ENCODE measurements at regions not wholly inside any gene's neighbourhood (a gene's known extent, or its start where the extent isn't known, plus 50 kb on each side); places are given as distances from the start of the nearest gene placed in this dataset.
"Not testable (repeated sequence)": the region's sequence is repeated elsewhere in the genome, so short reads cannot be mapped to it uniquely, and the experiment has no call there.

DNA sequence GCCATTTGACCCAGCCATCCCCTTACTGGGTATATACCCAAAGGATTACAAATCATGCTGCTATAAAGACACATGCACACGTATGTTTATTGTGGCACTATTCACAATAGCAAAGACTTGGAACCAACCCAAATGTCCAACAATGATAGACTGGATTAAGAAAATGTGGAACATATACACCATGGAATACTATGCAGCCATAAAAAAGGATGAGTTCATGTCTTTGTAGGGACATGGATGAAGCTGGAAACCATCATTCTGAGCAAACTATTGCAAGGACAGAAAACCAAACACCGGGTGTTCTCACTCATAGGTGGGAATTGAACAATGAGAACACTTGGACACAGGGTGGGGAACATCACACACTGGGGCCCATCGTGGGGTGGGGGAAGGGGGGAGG, 172.5 kb upstream of the POGK start:
- not testable (repeated sequence) for H2BK5ac ChIP-seq (ENCODE audit: low read depth, low read length, poor library complexity); H2AK5ac ChIP-seq (ENCODE audit: low read length); H3K14ac ChIP-seq (ENCODE audit: low read length); H2BK120ac ChIP-seq (ENCODE audit: insufficient read depth, low read length, poor library complexity); H3K4me3 ChIP-seq (ENCODE audit: low read depth, low read length); H3K9me3 ChIP-seq (ENCODE audit: insufficient read depth, low read depth, low read length); H3K4me2 ChIP-seq (ENCODE audit: low read length); H3K79me2 ChIP-seq (ENCODE audit: control insufficient read depth, insufficient read depth, low read length, poor library complexity); H3K4me1 ChIP-seq (ENCODE audit: control insufficient read depth in 1 of 2, insufficient read depth in 2 of 2, low read length in 2 of 2); H4K91ac ChIP-seq (ENCODE audit: low read depth, low read length); H2BK12ac ChIP-seq (ENCODE audit: low read length); DNase-seq; H3K79me1 ChIP-seq (ENCODE audit: low read length); H2AFZ ChIP-seq (ENCODE audit: insufficient read depth, low read length, poor library complexity); H4K12ac ChIP-seq (ENCODE audit: low read depth, low read length); H3K27ac ChIP-seq (ENCODE audit: low read depth, low read length); H3K27me3 ChIP-seq (ENCODE audit: insufficient read depth, low read length); H3K36me3 ChIP-seq (ENCODE audit: control insufficient read depth in 1 of 2, insufficient read depth in 2 of 2, low read length in 2 of 2); H3K23ac ChIP-seq (ENCODE audit: low read length); H3K4ac ChIP-seq (ENCODE audit: low read depth, low read length); H3K9ac ChIP-seq (ENCODE audit: low read length); H4K8ac ChIP-seq (ENCODE audit: low read depth, low read length); H3K18ac ChIP-seq (ENCODE audit: low read length)
- WGBS (ENCODE audit: extremely low coverage, insufficient coverage, insufficient read length) = no CpG with 5 or more reads among the region's 3 CpGs

DNA sequence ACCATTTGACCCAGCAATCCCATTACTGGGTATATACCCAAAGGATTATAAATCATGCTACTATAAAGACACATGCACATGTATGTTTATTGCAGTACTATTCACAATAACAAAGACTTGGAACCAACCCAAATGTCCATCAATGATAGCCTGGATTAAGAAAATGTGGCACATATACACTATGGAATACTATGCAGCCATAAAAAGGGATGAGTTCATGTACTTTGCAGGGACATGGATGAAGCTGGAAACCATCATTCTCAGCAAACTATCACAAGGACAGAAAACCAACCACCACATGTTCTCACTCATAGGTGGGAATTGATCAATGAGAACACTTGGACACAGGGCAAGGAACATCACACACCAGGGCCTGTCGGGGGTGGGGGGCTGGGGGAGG, 171.7 kb upstream of the POGK start:
- not testable (repeated sequence) for H3K4me1 ChIP-seq (ENCODE audit: control insufficient read depth in 1 of 2, insufficient read depth in 2 of 2, low read length in 2 of 2); H4K12ac ChIP-seq (ENCODE audit: low read depth, low read length); H2BK5ac ChIP-seq (ENCODE audit: low read depth, low read length, poor library complexity); H3K18ac ChIP-seq (ENCODE audit: low read length); H3K14ac ChIP-seq (ENCODE audit: low read length); H3K79me1 ChIP-seq (ENCODE audit: low read length); H4K8ac ChIP-seq (ENCODE audit: low read depth, low read length); H3K79me2 ChIP-seq (ENCODE audit: control insufficient read depth, insufficient read depth, low read length, poor library complexity); H4K91ac ChIP-seq (ENCODE audit: low read depth, low read length); DNase-seq; H3K9ac ChIP-seq (ENCODE audit: low read length); H2BK12ac ChIP-seq (ENCODE audit: low read length); H2AK5ac ChIP-seq (ENCODE audit: low read length); H3K27me3 ChIP-seq (ENCODE audit: insufficient read depth, low read length); H3K27ac ChIP-seq (ENCODE audit: low read depth, low read length); H3K4me3 ChIP-seq (ENCODE audit: low read depth, low read length); H2BK120ac ChIP-seq (ENCODE audit: insufficient read depth, low read length, poor library complexity); H3K4me2 ChIP-seq (ENCODE audit: low read length); H3K23ac ChIP-seq (ENCODE audit: low read length); H3K4ac ChIP-seq (ENCODE audit: low read depth, low read length); H3K9me3 ChIP-seq (ENCODE audit: insufficient read depth, low read depth, low read length); H2AFZ ChIP-seq (ENCODE audit: insufficient read depth, low read length, poor library complexity); H3K36me3 ChIP-seq (ENCODE audit: control insufficient read depth in 1 of 2, insufficient read depth in 2 of 2, low read length in 2 of 2)
- no CpG with 5 or more reads among the region's 1 CpG for WGBS (ENCODE audit: extremely low coverage, insufficient coverage, insufficient read length)

DNA sequence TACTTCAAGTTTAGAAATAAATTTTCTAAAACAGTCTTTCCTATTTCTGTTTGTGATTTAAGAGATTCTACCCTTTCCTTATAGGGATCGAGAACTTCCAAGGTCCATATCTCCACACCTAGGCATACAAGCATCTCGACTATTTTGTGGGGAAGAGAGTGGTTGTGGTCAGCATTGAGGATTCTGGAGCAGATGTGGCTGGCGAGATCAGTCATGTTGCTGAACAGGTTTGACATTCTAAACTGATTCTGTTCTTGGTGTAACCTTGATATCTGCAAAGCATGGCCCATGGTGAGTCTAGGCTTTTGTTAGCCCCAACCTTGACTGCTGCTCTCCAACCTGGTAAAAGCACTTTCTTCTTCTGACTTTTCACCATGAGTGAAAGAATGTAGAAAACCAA, 167.6 kb upstream of the POGK start:
- no peak overlapping the region for H3K18ac ChIP-seq (ENCODE audit: low read length)
- H3K9me3 ChIP-seq (ENCODE audit: insufficient read depth, low read depth, low read length) = no peaks in the 10 kb centered on the region
- no peak overlapping the region for H3K23ac ChIP-seq (ENCODE audit: low read length)
- no peak overlapping the region for H2BK120ac ChIP-seq (ENCODE audit: insufficient read depth, low read length, poor library complexity)
- no peak overlapping the region for H3K14ac ChIP-seq (ENCODE audit: low read length)
- no peak overlapping the region for H2BK12ac ChIP-seq (ENCODE audit: low read length)
- H4K91ac ChIP-seq (ENCODE audit: low read depth, low read length) = no peak overlapping the region
- H4K8ac ChIP-seq (ENCODE audit: low read depth, low read length) = no peak overlapping the region
- no peak overlapping the region for H3K4me3 ChIP-seq (ENCODE audit: low read depth, low read length)
- H3K79me1 ChIP-seq (ENCODE audit: low read length) = no peaks in the 10 kb centered on the region
- H3K79me2 ChIP-seq (ENCODE audit: control insufficient read depth, insufficient read depth, low read length, poor library complexity) = no peaks in the 10 kb centered on the region
- no peak overlapping the region for H3K9ac ChIP-seq (ENCODE audit: low read length)
- no CpG with 5 or more reads among the region's 3 CpGs for whole genome bisulfite sequencing (ENCODE audit: extremely low coverage, insufficient coverage, insufficient read length)
- H2AFZ ChIP-seq (ENCODE audit: insufficient read depth, low read length, poor library complexity) = no peak overlapping the region
- H2AK5ac ChIP-seq (ENCODE audit: low read length) = no peak overlapping the region
- no peak overlapping the region for H2BK5ac ChIP-seq (ENCODE audit: low read depth, low read length, poor library complexity)
- no peak overlapping the region for H3K27ac ChIP-seq (ENCODE audit: low read depth, low read length)
- H3K4ac ChIP-seq (ENCODE audit: low read depth, low read length) = no peak overlapping the region
- H3K27me3 ChIP-seq (ENCODE audit: insufficient read depth, low read length) = no peaks in the 10 kb centered on the region
- H3K4me1 ChIP-seq (ENCODE audit: control insufficient read depth in 1 of 2, insufficient read depth in 2 of 2, low read length in 2 of 2) = no peaks in the 10 kb centered on the region
- no peak overlapping the region for H3K4me2 ChIP-seq (ENCODE audit: low read length)
- no peaks in the 10 kb centered on the region for H3K36me3 ChIP-seq (ENCODE audit: control insufficient read depth in 1 of 2, insufficient read depth in 2 of 2, low read length in 2 of 2)
- H4K12ac ChIP-seq (ENCODE audit: low read depth, low read length) = no peak overlapping the region
- peak; percentile 18 to 56 for DNase-seq

DNA sequence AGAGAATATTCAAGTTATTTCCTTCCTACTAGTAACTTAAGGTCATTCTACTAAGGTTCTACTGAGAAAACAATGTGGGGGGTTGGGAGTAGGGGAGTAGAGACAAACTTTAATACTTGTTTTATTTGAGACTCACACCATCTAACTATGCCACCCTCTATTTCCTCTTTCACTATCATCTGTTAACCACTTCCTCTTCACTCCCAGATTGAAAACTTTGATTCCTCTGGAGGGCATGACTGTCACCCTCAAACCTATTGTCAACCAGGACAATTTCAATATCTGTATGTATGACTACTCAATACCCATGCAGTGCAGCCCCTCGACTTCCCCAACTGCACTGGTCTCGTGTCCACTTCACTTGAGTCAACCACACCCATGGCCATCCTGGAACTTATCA, 165.6 kb upstream of the POGK start:
- no peaks in the 10 kb centered on the region for H3K36me3 ChIP-seq (ENCODE audit: control insufficient read depth in 1 of 2, insufficient read depth in 2 of 2, low read length in 2 of 2)
- no peaks in the 10 kb centered on the region for H3K79me1 ChIP-seq (ENCODE audit: low read length)
- no peak overlapping the region for H2BK5ac ChIP-seq (ENCODE audit: low read depth, low read length, poor library complexity)
- H3K14ac ChIP-seq (ENCODE audit: low read length) = no peak overlapping the region
- H3K27me3 ChIP-seq (ENCODE audit: insufficient read depth, low read length) = no peaks in the 10 kb centered on the region
- no peak overlapping the region for H2BK120ac ChIP-seq (ENCODE audit: insufficient read depth, low read length, poor library complexity)
- H3K4me1 ChIP-seq (ENCODE audit: control insufficient read depth in 1 of 2, insufficient read depth in 2 of 2, low read length in 2 of 2) = no peaks in the 10 kb centered on the region
- DNase-seq = no peak
- H2AK5ac ChIP-seq (ENCODE audit: low read length) = no peak overlapping the region
- no peak overlapping the region for H4K91ac ChIP-seq (ENCODE audit: low read depth, low read length)
- no peak overlapping the region for H3K4ac ChIP-seq (ENCODE audit: low read depth, low read length)
- no peak overlapping the region for H2BK12ac ChIP-seq (ENCODE audit: low read length)
- H3K9me3 ChIP-seq (ENCODE audit: insufficient read depth, low read depth, low read length) = no peaks in the 10 kb centered on the region
- H2AFZ ChIP-seq (ENCODE audit: insufficient read depth, low read length, poor library complexity) = no peak overlapping the region
- no peak overlapping the region for H3K23ac ChIP-seq (ENCODE audit: low read length)
- WGBS (ENCODE audit: extremely low coverage, insufficient coverage, insufficient read length) = no CpG with 5 or more reads among the region's 2 CpGs
- H3K4me3 ChIP-seq (ENCODE audit: low read depth, low read length) = no peak overlapping the region
- no peak overlapping the region for H4K8ac ChIP-seq (ENCODE audit: low read depth, low read length)
- no peak overlapping the region for H3K18ac ChIP-seq (ENCODE audit: low read length)
- no peak overlapping the region for H4K12ac ChIP-seq (ENCODE audit: low read depth, low read length)
- H3K4me2 ChIP-seq (ENCODE audit: low read length) = no peak overlapping the region
- H3K27ac ChIP-seq (ENCODE audit: low read depth, low read length) = no peak overlapping the region
- no peaks in the 10 kb centered on the region for H3K79me2 ChIP-seq (ENCODE audit: control insufficient read depth, insufficient read depth, low read length, poor library complexity)
- no peak overlapping the region for H3K9ac ChIP-seq (ENCODE audit: low read length)

Measured in trophoblast cell (in vitro differentiated cells and primary cell).